OCI-LY7 (cell line): ENCODE measurements at regions not wholly inside any gene's neighbourhood (a gene's known extent, or its start where the extent isn't known, plus 50 kb on each side); places are given as distances from the start of the nearest gene placed in this dataset.

Experiments used
- BruUV-seq: library from RNA; stranded (reverse); fragments of 400-500 nt; replicated peaks from 2 replicates; lab custom pipeline; 2021; lab: Mats Ljungman, UMichigan
- CTCF ChIA-PET: fragments of 300-600 bp; sonication (Branson Sonifier 250); formaldehyde crosslinking; loops from one replicate; lab custom pipeline; 2022; ENCODE audit warnings: antibody characterized with exemption; ENCODE audit not compliant: unreplicated experiment; lab: Charles Lee
- POLR2A ChIA-PET: fragments of 300-600 bp; sonication (Branson Sonifier 250); formaldehyde crosslinking; loops from one replicate; lab custom pipeline; 2022; ENCODE audit warnings: antibody characterized with exemption; lab: Charles Lee
- DNase-seq: peaks from one replicate; pipeline ENCODE4 v3.0.0-alpha.2; 2015; ENCODE audit warnings: low spot score
- H2AFZ ChIP-seq: fragments of 200-600 bp; sonication (generic), shearing (Covaris generic); 2 replicates; pipeline ENCODE4 v1.6.1; 2014; ENCODE audit warnings: mild to moderate bottlenecking, antibody characterized with exemption, low read length, moderate library complexity
- H3K27ac ChIP-seq: fragments of 200-600 bp; sonication (generic); 2 replicates; pipeline ENCODE4 v1.5.1; 2014; ENCODE audit warnings: mixed run types, low read depth, mild to moderate bottlenecking, moderate library complexity, low read length, inconsistent platforms; ENCODE audit not compliant: poor library complexity, severe bottlenecking
- H3K36me3 ChIP-seq: fragments of 200-600 bp; sonication (generic); 2 replicates; pipeline ENCODE4 v1.6.1; 2014; ENCODE audit warnings: mild to moderate bottlenecking, antibody characterized with exemption, low read length, moderate library complexity, mixed read lengths; ENCODE audit not compliant: insufficient read depth
- H3K4me1 ChIP-seq: fragments of 200-600 bp; sonication (generic); 2 replicates; pipeline ENCODE4 v1.5.1; 2014; ENCODE audit warnings: mild to moderate bottlenecking, low read length; ENCODE audit not compliant: insufficient read depth, poor library complexity, severe bottlenecking
- H3K4me2 ChIP-seq: fragments of 200-600 bp; sonication (generic); 2 replicates; pipeline ENCODE4 v1.6.1; 2014; ENCODE audit warnings: mild to moderate bottlenecking, low read length
- H3K4me3 ChIP-seq: fragments of 200-600 bp; sonication (generic); 2 replicates; pipeline ENCODE4 v1.5.1; 2014; ENCODE audit warnings: mild to moderate bottlenecking, low read depth, low read length; ENCODE audit not compliant: poor library complexity, severe bottlenecking
- H3K79me2 ChIP-seq: fragments of 200-600 bp; sonication (generic); 2 replicates; pipeline ENCODE4 v1.6.1; 2016; ENCODE audit warnings: low read depth, mild to moderate bottlenecking, low read length, moderate library complexity, mixed read lengths; ENCODE audit not compliant: insufficient read depth
- H3K9me2 ChIP-seq: fragments of 200-600 bp; sonication (generic); 2 replicates; pipeline ENCODE4 v1.6.1; 2016; ENCODE audit warnings: mild to moderate bottlenecking, low read length, mixed read lengths; ENCODE audit not compliant: insufficient read depth
- H3K9me3 ChIP-seq: fragments of 200-600 bp; sonication (generic); 2 replicates; pipeline ENCODE4 v1.6.1; 2014; ENCODE audit warnings: mild to moderate bottlenecking, mixed run types, low read length, mixed read lengths
- H4K20me1 ChIP-seq: fragments of 200-600 bp; sonication (generic); 2 replicates; pipeline ENCODE4 v1.6.1; 2014; ENCODE audit warnings: mild to moderate bottlenecking, antibody characterized with exemption, low read length, moderate library complexity, mixed read lengths; ENCODE audit not compliant: insufficient read depth
- CTCF ChIP-seq: fragments of 200-600 bp; sonication (generic); conservative IDR thresholded peaks from 2 replicates; pipeline ENCODE4 v1.5.1; 2014; ENCODE audit warnings: mild to moderate bottlenecking, antibody characterized with exemption, low read length, moderate library complexity, mixed read lengths
- EZH2phosphoT487 ChIP-seq: fragments of 200-600 bp; sonication (generic); IDR thresholded peaks from 2 replicates; pipeline ENCODE4 v1.6.1; 2018; ENCODE audit warnings: low read depth, borderline replicate concordance, mild to moderate bottlenecking, mixed run types, antibody characterized with exemption, low read length, moderate library complexity, mixed read lengths
- intact Hi-C: fragments of 100-400 bp; cut with micrococcal nuclease; formaldehyde crosslinking; loops from one replicate; pipeline ENCODE4 v1.10.0; 2022; ENCODE audit not compliant: unreplicated experiment

DNA sequence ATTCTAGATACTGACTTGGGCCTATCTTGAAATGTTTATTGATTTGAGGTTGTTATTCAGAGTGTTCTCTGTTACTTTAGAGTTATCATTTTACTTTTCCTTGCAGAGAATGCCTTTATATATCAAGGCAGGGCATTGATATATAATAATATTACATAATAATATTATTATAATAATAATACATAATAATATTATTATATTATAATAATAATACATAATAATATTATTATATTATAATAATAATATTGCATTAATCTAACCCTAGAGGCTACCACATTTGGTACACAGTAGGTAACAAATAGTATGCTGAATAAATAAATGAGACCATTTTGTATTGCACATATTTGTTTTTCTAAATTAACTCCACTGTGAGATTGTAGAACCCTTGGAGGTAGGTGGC is 216.3 kb downstream of the EFHB start:
- Histone ChIP-seq H3K4me1 (no peaks in the 10 kb centered on the region), H3K79me2 (no peaks in the 10 kb centered on the region), H3K36me3 (no peaks in the 10 kb centered on the region), H3K9me3 (no peaks in the 10 kb centered on the region), H4K20me1 (no peaks in the 10 kb centered on the region), H2AFZ (no peak overlapping the region), H3K4me2 (no peak overlapping the region), H3K4me3 (no peak overlapping the region), H3K27ac (no peak overlapping the region), H3K9me2 (no peaks in the 10 kb centered on the region)
- ChIA-PET POLR2A (no interaction called here), CTCF (no interaction called here)
- no TSS peak for BruUV-seq
- no peak for DNase-seq
- intact Hi-C loops = no loop called here
- no peak for TF ChIP-seq CTCF
- no peak for TF ChIP-seq EZH2phosphoT487

- no peaks in the 10 kb centered on the region for H3K9me3 ChIP-seq
- no peak overlapping the region for H3K4me3 ChIP-seq
- H3K4me1 ChIP-seq = no peaks in the 10 kb centered on the region
- H3K36me3 ChIP-seq = no peaks in the 10 kb centered on the region
- BruUV-seq = no TSS peak
- no peak overlapping the region for H2AFZ ChIP-seq
- no peaks in the 10 kb centered on the region for H4K20me1 ChIP-seq
- TF ChIP-seq EZH2phosphoT487 (no peak), CTCF (no peak)
- DNase-seq = no peak
- H3K4me2 ChIP-seq = no peak overlapping the region
- H3K9me2 ChIP-seq = no peaks in the 10 kb centered on the region
- intact Hi-C loops = no loop called here
- no peaks in the 10 kb centered on the region for H3K79me2 ChIP-seq
- H3K27ac ChIP-seq = no peak overlapping the region
- CTCF ChIA-PET = no interaction called here
- POLR2A ChIA-PET = no interaction called here
Observed at GRCh38 chr3:19711160-19711782, 222.7 kb downstream of the EFHB start.

GRCh38 chr3:19702416-19703078 is 231.5 kb downstream of the EFHB start:
- ChIA-PET POLR2A (interaction anchor here (1.4 kb wide), 1 partner anchor 368 kb away, joined by 4 read pairs; no protein-coding TSS in a partner anchor), CTCF (no interaction called here)
- intact Hi-C loops = no loop called here

More at GRCh38 chr3:19702416-19703078, 231.5 kb downstream of the EFHB start:
- Histone ChIP-seq H3K9me3 (no peaks in the 10 kb centered on the region), H3K4me1 (no peaks in the 10 kb centered on the region), H3K79me2 (no peaks in the 10 kb centered on the region), H3K36me3 (no peaks in the 10 kb centered on the region), H3K4me3 (no peak overlapping the region), H3K27ac (no peak overlapping the region), H2AFZ (no peak overlapping the region), H4K20me1 (no peaks in the 10 kb centered on the region), H3K4me2 (no peak overlapping the region), H3K9me2 (no peaks in the 10 kb centered on the region)
- no peak for DNase-seq
- no TSS peak for BruUV-seq
- TF ChIP-seq EZH2phosphoT487 = no peak
- TF ChIP-seq CTCF = no peak
